HTR-8/SVneo (cell line): ENCODE measurements at regions not wholly inside any gene's neighbourhood (a gene's known extent, or its start where the extent isn't known, plus 50 kb on each side); places are given as distances from the start of the nearest gene placed in this dataset.

Experiments
- DNase-seq: peaks from one replicate; pipeline ENCODE4 v3.0.0; 2011; ENCODE audit warnings: low spot score, mixed read lengths; ENCODE audit not compliant: insufficient read length
- FAIRE-seq: peaks from 2 replicates; lab custom pipeline; 2011; peaks lifted over from hg19 to GRCh38; lab: Jason Lieb, UNC

GRCh38 chr14:76656592-76656991, 104.7 kb upstream of the VASH1 start:
- FAIRE-seq: no peak
- DNase-seq: no peak

- FAIRE-seq: no peak
- no peak for DNase-seq
These were observed 103.9 kb upstream of the VASH1 start for GRCh38 chr14:76657404-76657803.

GRCh38 chr14:76657846-76658245, 103.4 kb upstream of the VASH1 start:
- FAIRE-seq (no peak), DNase-seq (no peak)

GRCh38 chr14:76662580-76662979, 98.7 kb upstream of the VASH1 start:
- FAIRE-seq (no peak), DNase-seq (no peak)

- FAIRE-seq: peak; percentile 31
- no peak for DNase-seq
These were observed 96.5 kb upstream of the VASH1 start for GRCh38 chr14:76664790-76665189.

GRCh38 chr14:76666746-76667145, 94.5 kb upstream of the VASH1 start:
- no peak for DNase-seq

GRCh38 chr14:76669770-76670169, 91.5 kb upstream of the VASH1 start:
- DNase-seq (no peak), FAIRE-seq (no peak)

More at GRCh38 chr14:76666746-76667145, 94.5 kb upstream of the VASH1 start:
- FAIRE-seq: peak; percentile 36

GRCh38 chr14:76672123-76672522, 89.1 kb upstream of the VASH1 start:
- FAIRE-seq (no peak), DNase-seq (no peak)

GRCh38 chr14:76673261-76673660, 88.0 kb upstream of the VASH1 start:
- DNase-seq (no peak), FAIRE-seq (no peak)

- no peak for DNase-seq
- no peak for FAIRE-seq
These were observed 86.2 kb upstream of the VASH1 start for GRCh38 chr14:76675046-76675445.

- no peak for FAIRE-seq
- no peak for DNase-seq
These were observed 84.7 kb upstream of the VASH1 start for GRCh38 chr14:76676539-76676938.

GRCh38 chr14:76677534-76678145, 83.6 kb upstream of the VASH1 start:
- no peak for FAIRE-seq
- no peak for DNase-seq

GRCh38 chr14:76678244-76678800, 82.9 kb upstream of the VASH1 start:
- FAIRE-seq: no peak

GRCh38 chr14:76682367-76682766, 78.9 kb upstream of the VASH1 start:
- FAIRE-seq (no peak), DNase-seq (no peak)

More at GRCh38 chr14:76678244-76678800, 82.9 kb upstream of the VASH1 start:
- no peak for DNase-seq

GRCh38 chr14:76686646-76687045, 74.6 kb upstream of the VASH1 start:
- no peak for FAIRE-seq
- no peak for DNase-seq

GRCh38 chr14:76687611-76688382, 73.5 kb upstream of the VASH1 start:
- FAIRE-seq (peak; percentile 59), DNase-seq (no peak)

- no peak for DNase-seq
- FAIRE-seq: no peak
These were observed 72.9 kb upstream of the VASH1 start for GRCh38 chr14:76688383-76688671.

- FAIRE-seq (peak; percentile 20), DNase-seq (no peak)
These were observed 70.7 kb upstream of the VASH1 start for GRCh38 chr14:76690502-76691105.

GRCh38 chr14:76694106-76694505, 67.2 kb upstream of the VASH1 start:
- no peak for FAIRE-seq

GRCh38 chr14:76695263-76695920, 65.9 kb upstream of the VASH1 start:
- FAIRE-seq: peak; percentile 54
- no peak for DNase-seq

More at GRCh38 chr14:76694106-76694505, 67.2 kb upstream of the VASH1 start:
- no peak for DNase-seq

GRCh38 chr14:76696361-76696760, 64.9 kb upstream of the VASH1 start:
- FAIRE-seq: no peak

More at GRCh38 chr14:76696361-76696760, 64.9 kb upstream of the VASH1 start:
- no peak for DNase-seq
